T-cell (primary cell): ENCODE measurements at regions not wholly inside any gene's neighbourhood (a gene's known extent, or its start where the extent isn't known, plus 50 kb on each side); places are given as distances from the start of the nearest gene placed in this dataset.

Experiments
- ATAC-seq, 4 experiments: fragments of 200-7000 bp in 3 of 4; fragments of 150-1000 bp in 1 of 4; cut with Tn5 transposase; replicated peaks in 1 of 4; 1 replicate in 3 of 4; 2 replicates in 1 of 4; pipeline ENCODE4 v1.10.0; 2021; ENCODE audit warnings: moderate library complexity in 3 of 4, mild to moderate bottlenecking in 2 of 4, moderate number of reproducible peaks in 1 of 4
- CTCF ChIA-PET, 2 donors: fragments of 300-600 bp; sonication (Branson Sonifier 250); formaldehyde crosslinking; loops; one replicate each; lab custom pipeline; 2022; ENCODE audit warnings: antibody characterized with exemption in 2 of 2; lab: Charles Lee
- POLR2A ChIA-PET, 2 donors: fragments of 300-600 bp; sonication (Branson Sonifier 250); formaldehyde crosslinking; loops; one replicate each; lab custom pipeline; 2022; ENCODE audit warnings: antibody characterized with exemption in 2 of 2; lab: Charles Lee
- DNase-seq, 35 experiments: peaks; one replicate each; pipeline versions ENCODE4 v3.0.0 to v3.0.0-alpha.2; 2013 to 2023
- H3K27ac ChIP-seq: one replicate; pipeline ENCODE4 v1.5.1; 2013; ENCODE audit warnings: low read length
- H3K27me3 ChIP-seq, 2 experiments: replicated peaks in 1 of 2; 1 replicate in 1 of 2; 2 replicates in 1 of 2; pipeline versions ENCODE4 v1.6.1 to v1.7.0; 2013; ENCODE audit warnings: low read length in 1 of 2, mixed read lengths in 1 of 2; ENCODE audit not compliant: control insufficient read depth in 2 of 2, insufficient read depth in 2 of 2; ENCODE audit errors: extremely low read depth in 1 of 2
- H3K36me3 ChIP-seq, 2 donors: 1 replicate in 1 of 2; 2 replicates in 1 of 2; pipeline versions ENCODE4 v1.6.1 to v1.7.0; 2013; ENCODE audit warnings: low read length in 1 of 2; ENCODE audit not compliant: control insufficient read depth in 2 of 2, insufficient read depth in 1 of 2; ENCODE audit errors: extremely low read depth in 1 of 2
- H3K4me1 ChIP-seq, 2 experiments: 1 replicate in 1 of 2; 2 replicates in 1 of 2; pipeline versions ENCODE4 v1.6.1 to v1.7.0; 2013; ENCODE audit warnings: low read length in 2 of 2, mixed read lengths in 1 of 2; ENCODE audit not compliant: insufficient read depth in 2 of 2, control insufficient read depth in 1 of 2; ENCODE audit errors: extremely low read depth in 1 of 2
- H3K4me3 ChIP-seq, 2 donors: 1 replicate in 1 of 2; 2 replicates in 1 of 2; pipeline versions ENCODE4 v1.5.1 to v1.7.0; 2013; ENCODE audit warnings: mild to moderate bottlenecking in 2 of 2, low read length in 1 of 2, moderate library complexity in 1 of 2; ENCODE audit not compliant: control insufficient read depth in 1 of 2; ENCODE audit errors: extremely low read depth in 1 of 2
- H3K9me3 ChIP-seq: 2 replicates; pipeline ENCODE4 v1.7.0; 2013
- H3K27ac Mint-ChIP-seq, 2 donors: one replicate each; pipeline ENCODE4 v1.8.0; 2020 to 2021; ENCODE audit warnings: mild to moderate bottlenecking in 2 of 2, mixed read lengths in 2 of 2
- H3K27me3 Mint-ChIP-seq, 2 donors: one replicate each; pipeline ENCODE4 v1.8.0; 2021 to 2022; ENCODE audit warnings: mixed read lengths in 2 of 2
- H3K36me3 Mint-ChIP-seq: one replicate; pipeline ENCODE4 v1.8.0; 2021; ENCODE audit warnings: mixed read lengths
- H3K4me1 Mint-ChIP-seq, 3 donors: one replicate each; pipeline ENCODE4 v1.8.0; 2020 to 2022; ENCODE audit warnings: mixed read lengths in 3 of 3, mild to moderate bottlenecking in 1 of 3
- H3K4me3 Mint-ChIP-seq, 3 donors: one replicate each; pipeline ENCODE4 v1.8.0; 2020 to 2022; ENCODE audit warnings: mild to moderate bottlenecking in 3 of 3, mixed read lengths in 3 of 3, moderate library complexity in 3 of 3
- H3K9me3 Mint-ChIP-seq, 3 donors: one replicate each; pipeline ENCODE4 v1.8.0; 2020 to 2022; ENCODE audit warnings: mixed read lengths in 3 of 3
- WGBS: methylation state at CpG from one replicate; pipeline ENCODE4 v1.1.5; 2013; ENCODE audit warnings: missing lambda C conversion rate; ENCODE audit not compliant: insufficient coverage; 5-methylcytosine and 5-hydroxymethylcytosine counted together

DNA sequence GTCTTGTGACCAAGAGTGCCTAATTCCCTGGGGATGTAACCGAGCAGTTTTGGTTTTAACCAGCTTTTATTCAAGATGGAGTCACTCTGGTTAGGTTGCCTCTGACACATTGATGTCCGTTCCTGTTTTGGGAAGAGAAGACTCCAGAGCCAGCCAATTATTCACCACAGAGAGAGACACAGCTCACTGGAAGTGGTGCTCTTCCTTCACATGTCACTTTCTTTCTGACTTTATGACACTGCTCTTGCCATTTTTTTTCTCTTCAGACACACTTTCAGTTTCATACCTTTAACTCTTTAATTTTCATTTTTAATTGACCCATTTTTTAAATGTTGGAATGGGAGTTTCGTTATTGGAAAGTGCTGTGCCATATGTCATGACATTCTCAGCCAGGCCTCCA is 418.4 kb upstream of the FSTL5 start:
- Mint-ChIP-seq H3K4me1 (no peaks in the 10 kb centered on the region), H3K36me3 (no peaks in the 10 kb centered on the region), H3K27ac (no peak overlapping the region), H3K27me3 (no peaks in the 10 kb centered on the region), H3K4me3 (no peak overlapping the region), H3K9me3 (peaks cover 0 to 6% (median 0%) of the 10 kb centered on the region in 3 donors)
- Histone ChIP-seq H3K27me3 (no peaks in the 10 kb centered on the region), H3K27ac (no peak overlapping the region), H3K4me1 (no peaks in the 10 kb centered on the region), H3K9me3 (no peaks in the 10 kb centered on the region), H3K36me3 (no peaks in the 10 kb centered on the region), H3K4me3 (no peak overlapping the region)
- DNase-seq (no peak), ATAC-seq (no peak)
- CTCF ChIA-PET = no interaction called here
- WGBS = 60% methylated on average over 1 of the region's 3 CpGs
- POLR2A ChIA-PET = no interaction called here

DNA sequence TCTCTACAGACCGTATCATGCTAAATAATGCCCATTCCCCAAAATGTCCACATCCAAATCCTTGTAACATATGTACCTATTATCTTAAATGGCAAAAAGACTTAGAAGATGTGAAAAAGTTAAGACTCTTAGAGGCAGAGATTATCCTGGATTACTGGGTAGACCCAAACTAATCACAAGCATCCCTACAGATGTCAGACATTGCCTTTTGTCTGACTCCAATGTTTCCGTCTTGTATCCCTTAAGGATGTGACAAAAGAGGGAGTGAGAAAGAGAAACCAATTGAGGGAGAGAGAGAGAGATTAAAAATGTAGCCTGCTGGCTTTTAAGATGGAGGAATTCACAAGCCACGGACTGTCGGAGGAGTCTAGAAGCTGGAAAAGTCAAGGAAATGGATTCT is 401.9 kb upstream of the FSTL5 start:
- H3K9me3 ChIP-seq = no peaks in the 10 kb centered on the region
- no peak overlapping the region for H3K4me3 ChIP-seq
- H3K27ac ChIP-seq = no peak overlapping the region
- Mint-ChIP-seq H3K27ac (no peak overlapping the region), H3K27me3 (no peaks in the 10 kb centered on the region), H3K36me3 (no peaks in the 10 kb centered on the region), H3K4me3 (no peak overlapping the region), H3K9me3 (peaks cover 4 to 6% (median 4%) of the 10 kb centered on the region in 3 donors), H3K4me1 (no peaks in the 10 kb centered on the region)
- ChIA-PET POLR2A (no interaction called here), CTCF (no interaction called here)
- 60% methylated on average over 3 of the region's 4 CpGs for WGBS
- no peak for DNase-seq
- no peaks in the 10 kb centered on the region for H3K4me1 ChIP-seq
- no peaks in the 10 kb centered on the region for H3K27me3 ChIP-seq
- ATAC-seq = no peak
- no peaks in the 10 kb centered on the region for H3K36me3 ChIP-seq

DNA sequence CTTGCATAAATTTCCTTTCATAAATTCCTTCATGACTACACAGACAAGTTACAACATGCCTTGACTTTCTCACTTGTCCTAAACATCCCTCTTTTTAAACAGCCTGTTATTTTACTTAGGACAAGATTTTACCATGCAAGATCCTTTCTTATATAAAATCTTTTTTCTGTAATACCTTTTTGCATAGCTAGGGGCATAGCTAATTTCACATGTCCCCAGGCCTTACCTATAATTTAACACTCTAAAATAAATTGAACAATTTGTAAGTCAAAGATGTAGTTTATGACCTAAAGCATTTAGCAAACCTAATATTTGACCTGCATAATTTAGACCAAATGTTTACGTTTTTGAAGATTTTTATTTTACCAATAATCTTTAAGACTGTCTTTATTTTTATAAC is 396.3 kb upstream of the FSTL5 start:
- no peak for ATAC-seq

GRCh38 chr4:162557516-162558106 is 393.8 kb upstream of the FSTL5 start:
- Mint-ChIP-seq H3K9me3 (peaks cover 0 to 2% (median 0%) of the 10 kb centered on the region in 3 donors), H3K36me3 (no peaks in the 10 kb centered on the region), H3K27ac (no peak overlapping the region), H3K27me3 (no peaks in the 10 kb centered on the region), H3K4me3 (no peak overlapping the region), H3K4me1 (no peaks in the 10 kb centered on the region)
- ChIA-PET POLR2A (no interaction called here), CTCF (no interaction called here)
- WGBS = 83% methylated on average over 1 of the region's 4 CpGs
- DNase-seq = no peak
- Histone ChIP-seq H3K27me3 (no peaks in the 10 kb centered on the region), H3K9me3 (no peaks in the 10 kb centered on the region), H3K36me3 (no peaks in the 10 kb centered on the region), H3K4me1 (no peaks in the 10 kb centered on the region), H3K27ac (no peak overlapping the region), H3K4me3 (no peak overlapping the region)
- ATAC-seq = no peak

More for the DNA sequence above, 396.3 kb upstream of the FSTL5 start:
- Mint-ChIP-seq H3K4me1 (no peaks in the 10 kb centered on the region), H3K27ac (no peak overlapping the region), H3K36me3 (no peaks in the 10 kb centered on the region), H3K27me3 (no peaks in the 10 kb centered on the region), H3K9me3 (peaks cover 1 to 4% (median 4%) of the 10 kb centered on the region in 3 donors), H3K4me3 (no peak overlapping the region)
- H3K27me3 ChIP-seq = no peaks in the 10 kb centered on the region
- WGBS = no CpG with 5 or more reads among the region's 1 CpG
- no peaks in the 10 kb centered on the region for H3K36me3 ChIP-seq
- DNase-seq = no peak
- no peaks in the 10 kb centered on the region for H3K9me3 ChIP-seq
- CTCF ChIA-PET = no interaction called here
- H3K4me3 ChIP-seq = no peak overlapping the region
- H3K4me1 ChIP-seq = no peaks in the 10 kb centered on the region
- H3K27ac ChIP-seq = no peak overlapping the region
- POLR2A ChIA-PET = no interaction called here

- H3K36me3 Mint-ChIP-seq = no peaks in the 10 kb centered on the region
- no peak for DNase-seq
- peaks cover 4 to 15% (median 7%) of the 10 kb centered on the region in 3 donors for H3K9me3 Mint-ChIP-seq
- H3K27me3 ChIP-seq = no peaks in the 10 kb centered on the region
- H3K36me3 ChIP-seq = no peaks in the 10 kb centered on the region
- no peak for ATAC-seq
- H3K4me3 Mint-ChIP-seq = no peak overlapping the region
- H3K4me1 Mint-ChIP-seq = no peaks in the 10 kb centered on the region
- WGBS = no CpG with 5 or more reads among the region's 1 CpG
- no peaks in the 10 kb centered on the region for H3K9me3 ChIP-seq
- no peak overlapping the region for H3K4me3 ChIP-seq
- ChIA-PET POLR2A (no interaction called here), CTCF (no interaction called here)
- H3K4me1 ChIP-seq = no peaks in the 10 kb centered on the region
- H3K27ac Mint-ChIP-seq = no peak overlapping the region
- H3K27ac ChIP-seq = no peak overlapping the region
- no peaks in the 10 kb centered on the region for H3K27me3 Mint-ChIP-seq
These were observed 371.3 kb upstream of the FSTL5 start for GRCh38 chr4:162535121-162535520.

DNA sequence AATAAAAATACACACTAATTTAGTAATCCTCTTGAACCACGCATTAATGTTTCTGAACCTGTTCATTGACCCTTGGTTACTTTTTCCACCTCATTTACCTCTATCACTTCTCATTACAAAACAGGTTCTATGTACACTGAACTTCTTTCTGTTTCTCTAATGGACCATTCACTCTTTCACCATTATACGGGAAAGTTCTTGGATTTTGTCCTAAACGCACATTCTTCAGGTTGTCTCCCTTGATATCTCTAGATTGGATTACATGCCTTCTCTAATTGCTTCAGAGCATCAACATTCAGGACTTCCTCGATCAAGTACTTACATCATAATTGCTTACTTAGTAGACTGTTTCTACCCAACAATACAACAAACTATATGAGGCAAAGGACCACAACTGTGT is 359.4 kb upstream of the FSTL5 start:
- ChIA-PET CTCF (interaction anchor here in 1 of 2 donors (0.6 kb wide), 1 partner anchor 61 kb away, joined by 3 read pairs; no protein-coding TSS in a partner anchor), POLR2A (no interaction called here)
- Histone ChIP-seq H3K27ac (no peak overlapping the region), H3K36me3 (no peaks in the 10 kb centered on the region), H3K9me3 (no peaks in the 10 kb centered on the region), H3K27me3 (no peaks in the 10 kb centered on the region), H3K4me3 (no peak overlapping the region), H3K4me1 (no peaks in the 10 kb centered on the region)
- Mint-ChIP-seq H3K27ac (no peak overlapping the region), H3K9me3 (peaks cover 0 to 5% (median 2%) of the 10 kb centered on the region in 3 donors), H3K36me3 (no peaks in the 10 kb centered on the region), H3K4me3 (no peak overlapping the region), H3K4me1 (no peaks in the 10 kb centered on the region), H3K27me3 (no peaks in the 10 kb centered on the region)
- WGBS = 85% methylated on average over 3 of the region's 4 CpGs
- DNase-seq = no peak
- no peak for ATAC-seq

DNA sequence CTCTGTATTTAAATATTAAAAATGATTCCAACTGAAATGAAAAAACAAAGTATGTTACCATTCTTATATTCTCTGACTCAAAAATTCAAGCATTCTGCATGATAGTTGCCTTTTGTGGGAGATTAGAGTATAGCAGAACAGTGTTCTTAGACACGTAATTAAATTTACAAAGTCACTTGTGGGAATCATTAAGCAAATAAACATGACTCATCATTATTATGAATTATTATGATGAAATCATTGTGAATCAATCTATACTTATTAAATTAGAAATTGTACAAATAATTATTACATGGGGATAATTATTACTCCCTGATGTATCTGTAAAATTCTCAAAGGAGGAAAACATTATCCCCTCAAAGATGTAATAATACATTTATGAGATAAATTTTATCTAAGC is 358.9 kb upstream of the FSTL5 start:
- Mint-ChIP-seq H3K27ac (no peak overlapping the region), H3K27me3 (no peaks in the 10 kb centered on the region), H3K36me3 (no peaks in the 10 kb centered on the region), H3K9me3 (peaks cover 0 to 5% (median 2%) of the 10 kb centered on the region in 3 donors), H3K4me1 (no peaks in the 10 kb centered on the region), H3K4me3 (no peak overlapping the region)
- ChIA-PET CTCF (no interaction called here), POLR2A (no interaction called here)
- no CpG with 5 or more reads among the region's 1 CpG for WGBS
- Histone ChIP-seq H3K27me3 (no peaks in the 10 kb centered on the region), H3K9me3 (no peaks in the 10 kb centered on the region), H3K4me3 (no peak overlapping the region), H3K27ac (no peak overlapping the region), H3K36me3 (no peaks in the 10 kb centered on the region), H3K4me1 (no peaks in the 10 kb centered on the region)
- DNase-seq = no peak
- ATAC-seq = no peak
